ENCODE measurements at regions not wholly inside any gene's neighbourhood (a gene's known extent, or its start where the extent isn't known, plus 50 kb on each side); places are given as distances from the start of the nearest gene placed in this dataset.

GRCh38 chr13:91162589-91162988 lies 184.9 kb upstream of the MIR17HG start:
- DNase-seq = no peak
- no peak for ATAC-seq
- H3K9me3 ChIP-seq = no peaks in the 10 kb centered on the region

GRCh38 chr13:91165758-91166157 lies 181.7 kb upstream of the MIR17HG start:
- intact Hi-C loops (cut with DNase I, micrococcal nuclease) = no loop called here
- H3K36me3 ChIP-seq (ENCODE audit: low read depth) = no peaks in the 10 kb centered on the region
- DNase-seq = no peak

More at GRCh38 chr13:91162589-91162988, 184.9 kb upstream of the MIR17HG start:
- Histone ChIP-seq H3K36me3 (ENCODE audit: low read depth) (no peaks in the 10 kb centered on the region), H3K4me3 (no peak overlapping the region), H3K4me1 (ENCODE audit: low read depth) (no peaks in the 10 kb centered on the region)
- TF ChIP-seq CTCF (IDR thresholded peaks at IDR 0.05) = no peak
- intact Hi-C loops (cut with DNase I, micrococcal nuclease) = no loop called here

GRCh38 chr13:91166714-91167511 lies 180.6 kb upstream of the MIR17HG start:
- intact Hi-C loops (cut with DNase I, micrococcal nuclease) = no loop called here
- ATAC-seq = no peak
- no peaks in the 10 kb centered on the region for H3K36me3 ChIP-seq (ENCODE audit: low read depth)
- DNase-seq = no peak
- TF ChIP-seq CTCF (IDR thresholded peaks at IDR 0.05) = no peak
- no peaks in the 10 kb centered on the region for H3K4me1 ChIP-seq (ENCODE audit: low read depth)
- H3K4me3 ChIP-seq = no peak overlapping the region
- H3K9me3 ChIP-seq = no peaks in the 10 kb centered on the region

More at GRCh38 chr13:91165758-91166157, 181.7 kb upstream of the MIR17HG start:
- no peak for ATAC-seq
- Histone ChIP-seq H3K4me3 (no peak overlapping the region), H3K4me1 (ENCODE audit: low read depth) (no peaks in the 10 kb centered on the region), H3K9me3 (no peaks in the 10 kb centered on the region)
- no peak for TF ChIP-seq CTCF (IDR thresholded peaks at IDR 0.05)

GRCh38 chr13:91167706-91168385 lies 179.6 kb upstream of the MIR17HG start:
- Histone ChIP-seq H3K4me1 (ENCODE audit: low read depth) (no peaks in the 10 kb centered on the region), H3K36me3 (ENCODE audit: low read depth) (no peaks in the 10 kb centered on the region), H3K9me3 (no peaks in the 10 kb centered on the region), H3K4me3 (no peak overlapping the region)
- intact Hi-C loops (cut with DNase I, micrococcal nuclease) = no loop called here
- no peak for ATAC-seq
- no peak for TF ChIP-seq CTCF (IDR thresholded peaks at IDR 0.05)
- no peak for DNase-seq

- no peak for DNase-seq
- Histone ChIP-seq H3K4me1 (ENCODE audit: low read depth) (no peaks in the 10 kb centered on the region), H3K36me3 (ENCODE audit: low read depth) (no peaks in the 10 kb centered on the region), H3K9me3 (no peaks in the 10 kb centered on the region), H3K4me3 (no peak overlapping the region)
- ATAC-seq = no peak
- no peak for TF ChIP-seq CTCF (IDR thresholded peaks at IDR 0.05)
- intact Hi-C loops (cut with DNase I, micrococcal nuclease) = no loop called here
These were observed 179.1 kb upstream of the MIR17HG start for GRCh38 chr13:91168386-91168711.
